SK-N-MC (cell line): ENCODE measurements at regions not wholly inside any gene's neighbourhood (a gene's known extent, or its start where the extent isn't known, plus 50 kb on each side); places are given as distances from the start of the nearest gene placed in this dataset.

Source experiments
- DNase-seq: peaks from one replicate; pipeline ENCODE4 v3.0.0-alpha.2; 2011; ENCODE audit warnings: low read depth, low spot score
- H3K27ac ChIP-seq: fragments of 200-600 bp; sonication (generic); 2 replicates; pipeline ENCODE4 v1.5.1; 2016; ENCODE audit warnings: mixed run types
- H3K36me3 ChIP-seq: fragments of 200-600 bp; sonication (generic); 2 replicates; pipeline ENCODE4 v1.6.1; 2017; ENCODE audit warnings: antibody characterized with exemption, low read length, mixed read lengths; ENCODE audit not compliant: insufficient read depth
- H3K4me3 ChIP-seq: fragments of 200-600 bp; sonication (generic); 2 replicates; pipeline ENCODE4 v1.5.1; 2016
- H3K9ac ChIP-seq: fragments of 200-600 bp; sonication (generic); 2 replicates; pipeline ENCODE4 v1.8.0; 2017; ENCODE audit warnings: mixed run types, mixed read lengths; ENCODE audit not compliant: insufficient read length
- H3K9me3 ChIP-seq: fragments of 200-600 bp; sonication (generic); 2 replicates; pipeline ENCODE4 v1.6.1; 2017; ENCODE audit warnings: low read depth, mild to moderate bottlenecking, antibody characterized with exemption, low read length, moderate library complexity, mixed read lengths
- EZH2 ChIP-seq: fragments of 200-600 bp; sonication (generic); IDR thresholded peaks from one replicate; pipeline ENCODE4 v1.6.1; 2017; ENCODE audit warnings: antibody characterized with exemption
- FOXP2 ChIP-seq: optimal IDR thresholded peaks from 2 replicates; pipeline ENCODE3; 2011; ENCODE audit warnings: mild to moderate bottlenecking, moderate library complexity; ENCODE audit not compliant: insufficient read depth; ENCODE audit errors: extremely low read length, control extremely low read depth
- POLR2AphosphoS5 ChIP-seq: IDR thresholded peaks from 2 replicates; pipeline ENCODE4 v1.6.1; 2012; ENCODE audit warnings: mild to moderate bottlenecking, low read depth, low read length, borderline replicate concordance

DNA sequence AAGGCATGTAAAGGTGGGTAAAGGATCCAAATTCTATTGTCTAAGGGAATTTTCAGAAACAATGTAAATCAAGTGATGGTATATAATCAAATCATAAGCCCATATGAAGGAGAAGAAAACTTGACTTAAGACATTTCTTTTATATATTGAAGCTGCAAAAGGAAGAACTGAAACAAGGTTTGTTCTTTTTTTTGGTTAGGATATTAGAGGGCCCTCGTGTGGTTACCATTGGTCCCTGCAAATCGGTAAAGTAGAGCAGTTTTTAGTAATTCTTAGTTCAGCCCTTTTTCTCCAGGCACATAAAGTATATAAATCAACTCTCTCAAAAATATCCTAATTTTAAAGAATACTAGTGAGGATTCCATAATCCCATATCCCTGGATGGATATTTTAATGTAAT is 105.6 kb upstream of the STK17B start:
- Histone ChIP-seq H3K4me3 (no peak overlapping the region), H3K9me3 (no peaks in the 10 kb centered on the region), H3K9ac (no peak overlapping the region), H3K36me3 (no peaks in the 10 kb centered on the region), H3K27ac (no peak overlapping the region)
- no peak for TF ChIP-seq FOXP2
- DNase-seq, result no peak

DNA sequence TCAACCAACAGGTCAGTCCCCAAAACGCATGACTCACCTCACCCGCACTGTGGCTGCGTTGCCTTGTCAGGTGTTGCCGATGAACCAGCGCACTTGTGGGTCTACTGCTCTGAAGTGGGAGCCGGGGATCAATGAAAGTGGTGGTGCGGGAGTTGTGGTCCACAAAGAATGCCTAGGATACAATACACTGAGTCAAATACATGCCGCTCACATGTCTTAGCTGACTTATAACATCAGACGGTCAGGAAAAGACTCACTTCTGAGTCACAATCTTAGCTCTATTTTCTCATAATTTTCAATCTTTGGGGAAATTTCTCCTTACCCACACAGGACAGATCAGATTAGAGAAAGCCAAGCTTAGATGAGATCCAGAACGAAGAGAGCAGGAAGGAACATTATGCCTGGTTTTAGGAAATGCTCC is 107.1 kb upstream of the STK17B start:
- Histone ChIP-seq H3K27ac (no peak overlapping the region), H3K36me3 (no peaks in the 10 kb centered on the region), H3K9ac (no peak overlapping the region), H3K9me3 (no peaks in the 10 kb centered on the region), H3K4me3 (no peak overlapping the region)
- TF ChIP-seq POLR2AphosphoS5 (no peak), EZH2 (no peak), FOXP2 (no peak)
- no peak for DNase-seq

DNA sequence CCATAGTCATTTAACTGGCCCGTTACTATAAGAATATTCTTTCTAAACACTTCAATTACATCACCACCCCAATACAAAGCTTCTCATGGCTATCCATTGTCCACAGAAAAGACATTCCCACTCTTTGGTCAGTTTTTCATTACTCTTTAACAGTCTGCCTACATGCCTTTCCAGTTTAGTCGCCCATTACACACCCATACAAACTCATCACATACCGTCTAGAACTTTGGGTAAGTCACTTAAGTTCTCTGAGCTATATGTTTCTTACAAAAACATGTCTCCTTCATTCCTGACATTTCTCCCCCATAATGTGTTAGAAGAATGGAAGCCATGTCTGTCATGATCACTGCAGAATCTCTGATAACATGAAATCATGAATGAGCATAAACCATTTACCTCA is 108.2 kb upstream of the STK17B start:
- Histone ChIP-seq H3K4me3 (no peak overlapping the region), H3K9me3 (no peaks in the 10 kb centered on the region), H3K27ac (no peak overlapping the region), H3K36me3 (no peaks in the 10 kb centered on the region), H3K9ac (no peak overlapping the region)
- no peak for DNase-seq
- TF ChIP-seq EZH2 (no peak), POLR2AphosphoS5 (no peak), FOXP2 (no peak)

DNA sequence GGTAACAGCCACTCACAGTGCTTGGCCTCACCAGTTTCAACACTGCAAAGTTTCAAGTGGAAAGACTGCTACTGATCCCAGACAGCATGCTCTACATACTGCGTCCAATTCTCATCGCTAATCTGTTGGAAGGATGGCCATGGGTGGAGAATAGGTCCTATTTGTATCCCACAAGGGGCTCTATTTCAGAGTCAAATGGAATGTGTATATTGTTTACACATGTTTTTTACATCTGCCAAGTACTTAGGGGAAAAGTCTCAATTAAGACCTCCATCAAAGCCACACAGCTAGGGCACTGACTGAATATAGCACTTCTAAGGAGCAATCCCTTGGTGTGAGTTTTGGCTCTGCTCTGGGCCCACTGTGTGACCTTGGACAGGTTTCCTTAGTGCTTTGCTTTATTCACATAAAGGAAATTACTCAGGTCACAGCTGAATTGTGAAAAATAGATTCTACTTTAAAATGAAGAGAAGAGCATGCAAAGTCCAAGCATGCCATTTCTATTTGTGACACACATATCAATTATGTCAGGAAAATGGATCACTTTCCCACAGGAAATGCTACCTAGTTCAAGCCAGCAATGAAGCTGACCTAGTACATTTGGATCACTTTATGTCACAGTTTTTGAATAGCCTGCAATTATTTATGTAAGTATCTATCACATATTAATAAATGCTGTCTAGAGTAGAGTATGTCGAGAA is 112.9 kb upstream of the STK17B start:
- Histone ChIP-seq H3K9ac (peak overlapping the region; percentile 64), H3K4me3 (peak overlapping the region; percentile 68), H3K27ac (peak overlapping the region; percentile 86), H3K36me3 (no peaks in the 10 kb centered on the region), H3K9me3 (no peaks in the 10 kb centered on the region)
- TF ChIP-seq POLR2AphosphoS5 (no peak), EZH2 (no peak)
- DNase-seq, result no peak

DNA sequence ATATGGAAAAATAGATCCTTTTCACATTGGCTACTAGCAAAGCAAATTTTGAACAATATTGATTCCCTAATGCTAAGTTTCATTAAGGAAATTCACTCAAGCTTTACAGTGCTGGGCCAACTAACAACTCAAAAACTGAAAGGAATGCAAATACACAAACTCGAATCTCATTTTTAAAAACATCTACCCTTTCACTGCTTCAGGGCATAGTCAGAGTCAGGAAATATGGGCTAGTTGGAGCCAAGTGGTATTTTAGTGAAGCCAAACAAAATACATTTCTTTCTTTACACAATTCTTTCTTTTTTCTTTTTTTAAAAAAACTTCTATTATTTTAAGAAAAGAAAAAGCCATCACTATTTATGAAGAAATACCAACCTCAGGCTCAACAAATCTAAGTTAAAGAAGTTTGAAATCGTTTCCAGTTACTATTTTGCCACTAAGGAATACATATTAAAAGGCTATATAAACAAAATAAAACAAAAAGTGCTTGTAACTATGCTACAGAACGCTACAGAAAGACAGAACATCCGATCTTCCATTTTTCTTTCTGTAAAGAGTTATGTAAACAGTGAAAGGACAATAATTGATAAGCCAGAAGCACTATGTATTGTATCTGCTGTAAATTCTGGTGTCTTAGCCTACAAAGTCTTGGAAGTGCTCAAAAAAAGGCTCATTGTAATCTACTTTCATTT is 113.6 kb upstream of the STK17B start:
- H3K36me3 ChIP-seq, result no peaks in the 10 kb centered on the region
- H3K4me3 ChIP-seq, result peak overlapping the region; percentile 68
- peak overlapping the region; percentile 86 for H3K27ac ChIP-seq
- H3K9ac ChIP-seq, result peak overlapping the region; percentile 64
- DNase-seq, result no peak
- TF ChIP-seq EZH2, result no peak
- no peak for TF ChIP-seq FOXP2
- no peak for TF ChIP-seq POLR2AphosphoS5
- H3K9me3 ChIP-seq, result no peaks in the 10 kb centered on the region

DNA sequence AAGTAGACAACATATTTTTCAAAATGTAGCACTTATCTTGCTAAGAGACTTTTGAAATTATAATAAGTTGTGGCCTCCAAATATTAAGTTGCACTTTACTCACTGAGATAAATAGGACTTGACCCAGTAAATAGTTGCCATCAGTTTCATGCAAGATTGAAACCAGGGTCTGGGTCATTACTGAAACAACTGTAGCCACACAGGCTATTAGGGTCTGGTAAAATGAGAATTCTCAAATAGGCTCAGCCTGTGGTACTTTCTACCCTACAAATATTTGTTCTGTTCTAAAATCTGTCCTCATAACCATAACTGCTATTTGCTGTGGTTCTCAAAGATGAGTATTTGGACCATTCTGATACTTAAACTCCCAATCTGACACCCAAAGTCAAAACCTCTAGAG is 115.4 kb upstream of the STK17B start:
- Histone ChIP-seq H3K9me3 (no peaks in the 10 kb centered on the region), H3K27ac (no peak overlapping the region), H3K36me3 (no peaks in the 10 kb centered on the region), H3K4me3 (no peak overlapping the region), H3K9ac (no peak overlapping the region)
- TF ChIP-seq EZH2 (no peak), POLR2AphosphoS5 (no peak), FOXP2 (no peak)
- no peak for DNase-seq

DNA sequence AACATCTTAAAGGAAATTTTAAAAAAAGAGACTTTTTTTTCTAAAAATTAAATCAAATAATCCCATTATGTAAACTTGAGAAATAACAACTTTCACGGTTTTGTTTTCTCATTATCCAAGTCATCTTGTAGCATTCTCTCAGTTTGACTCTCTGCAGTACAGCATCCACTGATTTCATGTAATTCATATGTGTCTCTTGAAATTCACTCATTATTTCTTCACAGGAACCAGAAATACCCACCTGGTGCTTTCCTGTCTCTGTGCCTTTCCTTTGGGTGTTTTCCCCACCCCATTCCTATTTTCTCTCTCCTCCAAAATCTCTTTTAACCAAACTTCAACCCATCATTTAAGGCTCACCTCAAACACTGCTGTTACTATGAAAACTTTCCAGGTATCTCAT is 116.1 kb upstream of the STK17B start:
- no peaks in the 10 kb centered on the region for H3K9me3 ChIP-seq
- H3K9ac ChIP-seq, result no peak overlapping the region
- H3K4me3 ChIP-seq, result no peak overlapping the region
- DNase-seq, result no peak
- no peak overlapping the region for H3K27ac ChIP-seq
- no peak for TF ChIP-seq EZH2
- TF ChIP-seq FOXP2, result no peak
- TF ChIP-seq POLR2AphosphoS5, result no peak
- no peaks in the 10 kb centered on the region for H3K36me3 ChIP-seq

DNA sequence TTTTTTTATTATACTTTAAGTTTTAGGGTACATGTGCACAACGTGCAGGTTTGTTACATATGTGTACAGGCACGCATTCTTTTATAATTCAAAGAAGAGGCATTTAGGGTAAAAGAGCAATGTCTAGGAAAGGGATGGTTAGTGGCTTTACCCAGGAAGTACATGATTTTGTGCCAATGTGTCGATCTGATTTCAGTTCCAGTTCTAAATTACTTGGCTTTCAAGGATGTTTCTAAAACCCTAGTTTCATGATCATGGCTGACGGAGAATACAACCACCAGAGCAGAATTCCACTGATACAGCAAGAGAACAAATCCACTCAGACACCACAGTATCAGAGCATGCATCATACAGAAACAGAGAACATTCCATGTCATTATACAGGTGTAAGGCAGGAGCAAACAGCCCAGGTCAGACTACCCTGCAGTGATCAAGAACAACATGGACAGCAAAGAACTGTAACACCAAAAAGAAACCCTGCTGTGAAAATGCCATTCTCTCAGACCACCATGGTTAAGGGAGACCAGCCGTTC is 116.7 kb upstream of the STK17B start:
- H3K4me3 ChIP-seq, result no peak overlapping the region
- H3K27ac ChIP-seq, result no peak overlapping the region
- no peak for DNase-seq
- H3K9ac ChIP-seq, result no peak overlapping the region
- H3K9me3 ChIP-seq, result no peaks in the 10 kb centered on the region
- no peaks in the 10 kb centered on the region for H3K36me3 ChIP-seq
- TF ChIP-seq POLR2AphosphoS5, result no peak
- TF ChIP-seq EZH2, result no peak
- no peak for TF ChIP-seq FOXP2

DNA sequence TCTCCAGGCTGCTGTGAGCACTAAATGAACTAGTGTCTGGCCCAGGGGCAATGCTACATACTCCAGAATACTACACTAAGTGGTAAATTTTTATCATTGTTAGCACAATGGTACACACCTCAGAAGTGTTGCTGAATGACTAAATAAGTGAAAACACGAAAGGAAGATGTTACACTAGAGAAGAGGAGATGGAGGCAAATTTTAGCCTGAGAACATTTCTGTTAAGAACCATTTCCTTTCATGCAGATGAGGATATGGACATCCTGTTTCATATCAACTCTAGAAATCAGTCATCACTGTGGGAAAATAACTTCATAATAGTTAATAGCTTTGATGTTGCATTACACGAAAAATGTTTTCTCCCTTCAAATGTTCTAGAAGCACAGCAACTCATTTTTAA is 117.6 kb upstream of the STK17B start:
- Histone ChIP-seq H3K9ac (no peak overlapping the region), H3K36me3 (no peaks in the 10 kb centered on the region), H3K9me3 (no peaks in the 10 kb centered on the region), H3K4me3 (no peak overlapping the region), H3K27ac (no peak overlapping the region)
- no peak for DNase-seq
- TF ChIP-seq FOXP2, result no peak
- no peak for TF ChIP-seq POLR2AphosphoS5
- no peak for TF ChIP-seq EZH2
